GM10248 (cell line): ENCODE measurements at regions not wholly inside any gene's neighbourhood (a gene's known extent, or its start where the extent isn't known, plus 50 kb on each side); places are given as distances from the start of the nearest gene placed in this dataset.

ENCODE experiments used
- CTCF ChIA-PET: fragments of 300-600 bp; sonication (Branson Sonifier 250); formaldehyde crosslinking; extraction: SDS; loops from one replicate; lab custom pipeline; 2021; ENCODE audit warnings: antibody characterized with exemption; lab: Yijun Ruan, JAX
- POLR2A ChIA-PET: fragments of 350-650 bp; sonication (Branson Sonifier 250); formaldehyde crosslinking; extraction: SDS; loops from one replicate; lab custom pipeline; 2020; ENCODE audit warnings: antibody characterized with exemption; lab: Yijun Ruan, JAX
- DNase-seq: peaks from one replicate; pipeline ENCODE4 v3.0.0; 2012; ENCODE audit errors: extremely low spot score
- CTCF ChIP-seq: IDR thresholded peaks from 2 replicates; pipeline ENCODE4 v1.5.1; 2012; ENCODE audit warnings: mild to moderate bottlenecking, low read depth; ENCODE audit errors: extremely low read depth, missing control alignments, control extremely low read depth

- POLR2A ChIA-PET, result no interaction called here
- DNase-seq, result no peak
- no peak for TF ChIP-seq CTCF
- CTCF ChIA-PET, result interaction anchor here (0.9 kb wide), 1 partner anchor 25 kb away, joined by 3 read pairs; no protein-coding TSS in a partner anchor
These were observed 252.9 kb upstream of the DCC start for GRCh38 chr18:52087140-52087539.

GRCh38 chr18:52090005-52090404 is 250.0 kb upstream of the DCC start:
- ChIA-PET CTCF (interaction anchor here (1.3 to 1.7 kb wide), 2 partner anchors 14 to 27 kb away, joined by 3 to 4 read pairs; no protein-coding TSS in a partner anchor), POLR2A (no interaction called here)
- no peak for DNase-seq
- no peak for TF ChIP-seq CTCF

- no peak for TF ChIP-seq CTCF
- CTCF ChIA-PET, result no interaction called here
- POLR2A ChIA-PET, result no interaction called here
These were observed 246.8 kb upstream of the DCC start for GRCh38 chr18:52093171-52093570.

GRCh38 chr18:52118684-52119083 is 221.3 kb upstream of the DCC start:
- no peak for TF ChIP-seq CTCF
- POLR2A ChIA-PET, result no interaction called here
- DNase-seq, result no peak
- CTCF ChIA-PET, result no interaction called here

More at GRCh38 chr18:52093171-52093570, 246.8 kb upstream of the DCC start:
- DNase-seq, result no peak

- CTCF ChIA-PET, result no interaction called here
- TF ChIP-seq CTCF, result no peak
- POLR2A ChIA-PET, result no interaction called here
- no peak for DNase-seq
These were observed 209.2 kb upstream of the DCC start for GRCh38 chr18:52130624-52131301.

- DNase-seq, result no peak
- no peak for TF ChIP-seq CTCF
- ChIA-PET CTCF (no interaction called here), POLR2A (no interaction called here)
These were observed 208.2 kb upstream of the DCC start for GRCh38 chr18:52131845-52132244.
